RWPE1 (cell line): ENCODE measurements at regions not wholly inside any gene's neighbourhood (a gene's known extent, or its start where the extent isn't known, plus 50 kb on each side); places are given as distances from the start of the nearest gene placed in this dataset.
"Not testable (repeated sequence)": the region's sequence is repeated elsewhere in the genome, so short reads cannot be mapped to it uniquely, and the experiment has no call there.

ENCODE experiments used
- CTCF ChIA-PET: fragments of 350-600 bp; sonication (Branson Sonifier 250); formaldehyde crosslinking; extraction: SDS; loops from one replicate; lab custom pipeline; 2021; lab: Yijun Ruan, JAX
- POLR2A ChIA-PET: fragments of 400-600 bp; formaldehyde crosslinking; extraction: SDS; loops from one replicate; lab custom pipeline; 2020; ENCODE audit warnings: antibody characterized with exemption; ENCODE audit not compliant: low non-redundant PET; lab: Yijun Ruan, JAX
- DNase-seq: peaks from one replicate; pipeline ENCODE4 v3.0.0; 2012; ENCODE audit warnings: low spot score
- H3K27ac ChIP-seq: fragments of 450-650 bp; 2 replicates; pipeline ENCODE4 v1.5.1; 2017
- CTCF ChIP-seq: fragments of 450-650 bp; conservative IDR thresholded peaks from 2 replicates; pipeline ENCODE4 v1.5.1; 2017; ENCODE audit warnings: low read depth, mild to moderate bottlenecking

- TF ChIP-seq CTCF, result no peak
- ChIA-PET POLR2A (no interaction called here), CTCF (no interaction called here)
- H3K27ac ChIP-seq, result no peak overlapping the region
- no peak for DNase-seq
Measured at GRCh38 chr6:163752446-163752845, 337.9 kb downstream of the QKI start.

- POLR2A ChIA-PET, result no interaction called here
- DNase-seq, result peak; percentile 14
- peak overlapping the region; percentile 85 for H3K27ac ChIP-seq
- CTCF ChIA-PET, result interaction anchor here (0.7 to 1.1 kb wide), 2 partner anchors 10 to 82 kb away, joined by 3 to 4 read pairs; no protein-coding TSS in a partner anchor
- no peak for TF ChIP-seq CTCF
Measured at GRCh38 chr6:163751032-163751525, 336.6 kb downstream of the QKI start.

GRCh38 chr6:163750431-163751031 is 336.0 kb downstream of the QKI start:
- POLR2A ChIA-PET, result no interaction called here
- H3K27ac ChIP-seq, result peak overlapping the region; percentile 85
- CTCF ChIA-PET, result interaction anchor here (0.7 to 1.1 kb wide), 2 partner anchors 11 to 82 kb away, joined by 3 to 4 read pairs; no protein-coding TSS in a partner anchor
- DNase-seq, result no peak
- TF ChIP-seq CTCF, result no peak

- DNase-seq, result no peak
- ChIA-PET POLR2A (no interaction called here), CTCF (interaction anchor here (0.6 kb wide), 1 partner anchor 887 kb away, joined by 5 read pairs; no protein-coding TSS in a partner anchor)
- no peak overlapping the region for H3K27ac ChIP-seq
- TF ChIP-seq CTCF, result no peak
Measured at GRCh38 chr6:163748886-163749285, 334.4 kb downstream of the QKI start.

- ChIA-PET POLR2A (no interaction called here), CTCF (interaction anchor here (0.6 kb wide), 1 partner anchor 93 kb away, joined by 3 read pairs; no protein-coding TSS in a partner anchor)
- TF ChIP-seq CTCF, result no peak
- no peak for DNase-seq
- no peak overlapping the region for H3K27ac ChIP-seq
Measured at GRCh38 chr6:163748036-163748435, 333.5 kb downstream of the QKI start.

- H3K27ac ChIP-seq, DNase-seq, CTCF ChIA-PET, POLR2A ChIA-PET: not testable (repeated sequence)
Measured at GRCh38 chr6:163747058-163747457, 332.5 kb downstream of the QKI start.
